ENCODE measurements at regions not wholly inside any gene's neighbourhood (a gene's known extent, or its start where the extent isn't known, plus 50 kb on each side); places are given as distances from the start of the nearest gene placed in this dataset.

DNA sequence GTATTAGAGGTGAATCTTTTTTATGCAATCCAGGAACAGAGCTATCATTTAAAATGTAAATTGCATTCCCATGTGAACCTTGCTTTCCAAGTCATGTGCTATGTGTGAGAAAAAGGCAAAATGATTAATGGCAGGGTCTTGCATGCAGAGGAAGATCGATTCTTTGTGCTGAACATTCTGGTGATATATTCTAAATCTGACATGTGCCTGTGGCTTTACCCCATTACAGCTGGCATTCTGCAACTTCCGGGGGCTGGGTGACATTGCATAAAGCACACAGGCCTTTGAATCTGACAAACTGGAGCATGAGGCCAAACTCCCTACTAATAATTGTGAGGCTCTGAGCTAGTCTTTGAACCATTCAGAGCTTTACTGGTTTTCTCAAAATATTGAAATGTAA, 1449.7 kb downstream of the CDH8 start:
- no peak overlapping the region for H3K9ac ChIP-seq (ENCODE audit: low read length)
- H3K27me3 ChIP-seq (ENCODE audit: low read length), result no peaks in the 10 kb centered on the region
- no peaks in the 10 kb centered on the region for H3K79me2 ChIP-seq (ENCODE audit: low read length)
- intact Hi-C loops (cut with micrococcal nuclease), result no loop called here
- ChIA-PET CTCF (no interaction called here), POLR2A (ENCODE audit: unreplicated experiment) (no interaction called here)
- H3K4me1 ChIP-seq (ENCODE audit: insufficient read depth, low read length), result no peaks in the 10 kb centered on the region
- H3K9me2 ChIP-seq (replicated peaks; ENCODE audit: low read length), result no peaks in the 10 kb centered on the region
- no peak overlapping the region for H3K27ac ChIP-seq (ENCODE audit: low read length)
- TF ChIP-seq, protein P1, sequence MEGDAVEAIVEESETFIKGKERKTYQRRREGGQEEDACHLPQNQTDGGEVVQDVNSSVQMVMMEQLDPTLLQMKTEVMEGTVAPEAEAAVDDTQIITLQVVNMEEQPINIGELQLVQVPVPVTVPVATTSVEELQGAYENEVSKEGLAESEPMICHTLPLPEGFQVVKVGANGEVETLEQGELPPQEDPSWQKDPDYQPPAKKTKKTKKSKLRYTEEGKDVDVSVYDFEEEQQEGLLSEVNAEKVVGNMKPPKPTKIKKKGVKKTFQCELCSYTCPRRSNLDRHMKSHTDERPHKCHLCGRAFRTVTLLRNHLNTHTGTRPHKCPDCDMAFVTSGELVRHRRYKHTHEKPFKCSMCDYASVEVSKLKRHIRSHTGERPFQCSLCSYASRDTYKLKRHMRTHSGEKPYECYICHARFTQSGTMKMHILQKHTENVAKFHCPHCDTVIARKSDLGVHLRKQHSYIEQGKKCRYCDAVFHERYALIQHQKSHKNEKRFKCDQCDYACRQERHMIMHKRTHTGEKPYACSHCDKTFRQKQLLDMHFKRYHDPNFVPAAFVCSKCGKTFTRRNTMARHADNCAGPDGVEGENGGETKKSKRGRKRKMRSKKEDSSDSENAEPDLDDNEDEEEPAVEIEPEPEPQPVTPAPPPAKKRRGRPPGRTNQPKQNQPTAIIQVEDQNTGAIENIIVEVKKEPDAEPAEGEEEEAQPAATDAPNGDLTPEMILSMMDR (conservative IDR thresholded peaks at IDR 0.05; ENCODE audit: low read depth, low read length), result no peak
- no peak for TF ChIP-seq EZH2phosphoT487 (IDR thresholded peaks at IDR 0.05; ENCODE audit: borderline replicate concordance, low read length)
- TF ChIP-seq EZH2 (IDR thresholded peaks at IDR 0.05; ENCODE audit: low read length, unreplicated experiment), result no peak
- no peaks in the 10 kb centered on the region for H4K20me1 ChIP-seq (ENCODE audit: low read length)
- no peak overlapping the region for H3K4me2 ChIP-seq (ENCODE audit: low read length)
- no TSS peak for BruUV-seq (replicated peaks)
- ATAC-seq (no peak), DNase-seq (no peak)
- H2AFZ ChIP-seq (ENCODE audit: low read length), result no peak overlapping the region
- no peaks in the 10 kb centered on the region for H3K9me3 ChIP-seq (ENCODE audit: low read length)
- no peaks in the 10 kb centered on the region for H3F3A ChIP-seq (ENCODE audit: low read length, unreplicated experiment)
- no peaks in the 10 kb centered on the region for H3K36me3 ChIP-seq (ENCODE audit: low read depth, low read length)
- H3K4me3 ChIP-seq (ENCODE audit: low read length), result no peak overlapping the region

DNA sequence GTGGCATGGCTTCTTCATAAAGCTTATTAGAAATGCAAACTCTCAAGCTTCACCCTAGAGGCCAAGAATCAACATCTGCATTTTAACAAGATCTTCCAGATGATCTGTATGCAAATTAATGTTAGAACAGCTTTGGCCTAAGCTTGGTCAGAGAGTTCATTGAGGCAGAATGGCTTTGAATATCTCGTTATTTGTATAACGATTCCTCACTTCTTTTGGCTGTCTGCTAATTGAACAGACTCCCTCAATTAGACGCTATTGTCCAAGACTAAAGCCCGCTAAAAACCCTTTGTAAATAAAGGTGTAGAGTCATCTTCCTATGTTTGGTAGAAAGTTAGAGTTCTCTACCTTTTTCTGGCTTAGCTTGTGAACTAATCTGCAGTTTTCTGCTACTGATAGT, 1453.7 kb downstream of the CDH8 start:
- Histone ChIP-seq H3K9me3 (ENCODE audit: low read length) (no peaks in the 10 kb centered on the region), H3K9me2 (replicated peaks; ENCODE audit: low read length) (no peaks in the 10 kb centered on the region), H3K9ac (ENCODE audit: low read length) (no peak overlapping the region), H3K36me3 (ENCODE audit: low read depth, low read length) (no peaks in the 10 kb centered on the region), H3K4me2 (ENCODE audit: low read length) (no peak overlapping the region), H3K27ac (ENCODE audit: low read length) (no peak overlapping the region), H3F3A (ENCODE audit: low read length, unreplicated experiment) (no peaks in the 10 kb centered on the region), H3K79me2 (ENCODE audit: low read length) (no peaks in the 10 kb centered on the region), H3K27me3 (ENCODE audit: low read length) (no peaks in the 10 kb centered on the region), H2AFZ (ENCODE audit: low read length) (no peak overlapping the region), H3K4me1 (ENCODE audit: insufficient read depth, low read length) (no peaks in the 10 kb centered on the region), H4K20me1 (ENCODE audit: low read length) (no peaks in the 10 kb centered on the region), H3K4me3 (ENCODE audit: low read length) (no peak overlapping the region)
- ATAC-seq, result no peak
- BruUV-seq (replicated peaks), result no TSS peak
- POLR2A ChIA-PET (ENCODE audit: unreplicated experiment), result no interaction called here
- intact Hi-C loops (cut with micrococcal nuclease), result no loop called here
- TF ChIP-seq, protein P1 (conservative IDR thresholded peaks at IDR 0.05; ENCODE audit: low read depth, low read length), result no peak
- TF ChIP-seq EZH2 (IDR thresholded peaks at IDR 0.05; ENCODE audit: low read length, unreplicated experiment), result no peak
- no peak for TF ChIP-seq EZH2phosphoT487 (IDR thresholded peaks at IDR 0.05; ENCODE audit: borderline replicate concordance, low read length)
- CTCF ChIA-PET, result no interaction called here
- no peak for DNase-seq

DNA sequence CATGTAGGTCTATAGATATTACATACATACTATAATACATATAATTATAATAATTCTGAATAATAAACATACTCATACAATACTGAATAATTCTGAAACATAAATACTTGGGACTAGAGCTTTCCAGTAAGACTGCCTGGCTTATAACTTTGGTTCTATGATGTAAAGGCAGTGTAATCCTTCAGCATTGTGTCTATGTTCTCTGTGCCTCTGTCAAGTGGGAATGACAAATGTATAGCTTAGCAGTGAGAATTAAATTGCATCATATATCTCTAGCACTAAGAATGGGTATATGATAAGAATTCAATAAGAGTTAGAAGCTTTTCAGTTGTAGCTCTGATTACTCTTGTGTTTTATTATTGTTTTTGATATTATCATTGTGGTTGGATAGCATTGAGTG, 1469.3 kb downstream of the CDH8 start:
- no peaks in the 10 kb centered on the region for H3K27me3 ChIP-seq (ENCODE audit: low read length)
- H3K9me3 ChIP-seq (ENCODE audit: low read length), result no peaks in the 10 kb centered on the region
- TF ChIP-seq EZH2 (IDR thresholded peaks at IDR 0.05; ENCODE audit: low read length, unreplicated experiment) (no peak), EZH2phosphoT487 (IDR thresholded peaks at IDR 0.05; ENCODE audit: borderline replicate concordance, low read length) (no peak)
- TF ChIP-seq, protein P1 (conservative IDR thresholded peaks at IDR 0.05; ENCODE audit: low read depth, low read length), result no peak
- POLR2A ChIA-PET (ENCODE audit: unreplicated experiment), result no interaction called here
- no peaks in the 10 kb centered on the region for H3K4me1 ChIP-seq (ENCODE audit: insufficient read depth, low read length)
- no peaks in the 10 kb centered on the region for H3K79me2 ChIP-seq (ENCODE audit: low read length)
- H3K36me3 ChIP-seq (ENCODE audit: low read depth, low read length), result no peaks in the 10 kb centered on the region
- no peak overlapping the region for H3K9ac ChIP-seq (ENCODE audit: low read length)
- no TSS peak for BruUV-seq (replicated peaks)
- no peak overlapping the region for H2AFZ ChIP-seq (ENCODE audit: low read length)
- intact Hi-C loops (cut with micrococcal nuclease), result no loop called here
- H3K9me2 ChIP-seq (replicated peaks; ENCODE audit: low read length), result no peaks in the 10 kb centered on the region
- H4K20me1 ChIP-seq (ENCODE audit: low read length), result no peaks in the 10 kb centered on the region
- no peak overlapping the region for H3K4me2 ChIP-seq (ENCODE audit: low read length)
- no peak for DNase-seq
- H3F3A ChIP-seq (ENCODE audit: low read length, unreplicated experiment), result no peaks in the 10 kb centered on the region
- no peak overlapping the region for H3K4me3 ChIP-seq (ENCODE audit: low read length)
- no peak for ATAC-seq
- CTCF ChIA-PET, result no interaction called here
- H3K27ac ChIP-seq (ENCODE audit: low read length), result no peak overlapping the region

Measured in PC-3 (cell line).